GM18907 (cell line): ENCODE measurements at regions not wholly inside any gene's neighbourhood (a gene's known extent, or its start where the extent isn't known, plus 50 kb on each side); places are given as distances from the start of the nearest gene placed in this dataset.
"Not testable (repeated sequence)": the region's sequence is repeated elsewhere in the genome, so short reads cannot be mapped to it uniquely, and the experiment has no call there.

Experiments
- ATAC-seq: cut with Tn5 transposase; IDR thresholded peaks from one replicate; pipeline ENCODE4 v1.9.1; 2021; ENCODE audit warnings: mild to moderate bottlenecking, moderate library complexity; ENCODE audit not compliant: unreplicated experiment

DNA sequence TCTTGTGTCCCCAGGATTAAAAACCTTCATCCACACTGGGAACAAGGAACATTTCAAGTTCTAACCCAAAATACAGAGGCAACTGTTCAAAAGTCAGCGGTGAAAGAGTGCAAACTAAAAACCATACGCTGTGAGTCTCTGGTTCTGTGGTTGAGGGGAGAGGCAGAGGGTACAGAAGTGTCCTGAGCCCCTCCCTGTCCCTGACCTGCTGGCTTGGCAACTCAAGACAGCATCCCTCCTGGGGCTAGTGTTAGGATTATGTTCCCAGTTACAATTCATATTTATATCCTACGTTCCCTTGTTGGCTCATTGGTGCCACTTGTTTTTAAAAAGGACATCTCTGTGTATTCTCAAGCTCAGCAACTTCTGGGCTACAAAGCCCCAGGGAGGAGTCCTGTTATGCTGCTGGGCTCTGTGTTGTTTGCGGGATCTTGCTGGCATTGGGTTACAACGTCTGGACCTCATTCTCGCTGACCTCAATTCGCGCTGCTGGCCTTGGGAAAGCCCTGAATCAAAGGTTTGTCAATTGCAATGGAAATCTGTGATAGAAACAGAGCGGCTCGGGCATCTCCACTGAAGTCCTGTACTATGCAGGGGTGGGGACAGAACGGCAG lies 420.8 kb downstream of the FUT8 start:
- no peak for ATAC-seq

DNA sequence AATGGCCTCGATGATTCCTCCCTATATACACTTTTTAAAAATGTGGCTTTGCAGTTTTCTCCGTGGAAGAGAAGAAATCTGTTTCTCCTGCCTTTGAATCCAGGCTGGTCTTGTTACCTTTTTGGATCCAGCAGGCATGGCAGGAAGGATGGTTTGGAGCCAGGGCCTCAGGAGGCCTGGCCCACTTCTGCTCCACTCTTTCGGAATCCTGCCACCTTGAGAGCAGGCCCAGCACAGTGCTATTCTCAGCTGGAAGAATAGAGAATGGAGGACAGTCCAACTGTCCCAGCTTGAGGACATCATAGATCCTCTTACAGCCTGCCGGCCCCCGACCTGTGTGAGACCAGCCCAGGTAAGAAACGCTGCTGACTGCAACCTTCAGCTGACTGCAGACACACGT lies 421.5 kb downstream of the FUT8 start:
- no peak for ATAC-seq

DNA sequence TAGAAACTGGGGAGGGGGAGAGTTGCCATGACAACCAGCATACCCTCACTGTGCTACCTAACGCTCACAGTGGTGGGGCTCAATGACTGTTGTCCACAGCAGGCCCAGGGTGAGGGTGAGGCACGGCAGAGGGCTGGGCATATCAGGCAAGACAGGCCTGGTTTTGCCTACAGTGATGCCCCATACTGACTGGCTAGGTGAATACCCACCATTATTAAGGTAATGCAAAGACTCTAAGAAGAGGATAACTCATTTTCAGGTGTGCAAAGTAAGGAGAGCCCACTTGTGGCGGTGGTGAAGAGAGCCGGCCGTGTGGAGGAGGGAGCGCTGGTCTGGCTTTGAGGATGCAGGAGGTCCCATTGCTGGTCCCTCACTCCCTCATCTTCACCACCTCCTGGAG lies 422.3 kb downstream of the FUT8 start:
- no peak for ATAC-seq

DNA sequence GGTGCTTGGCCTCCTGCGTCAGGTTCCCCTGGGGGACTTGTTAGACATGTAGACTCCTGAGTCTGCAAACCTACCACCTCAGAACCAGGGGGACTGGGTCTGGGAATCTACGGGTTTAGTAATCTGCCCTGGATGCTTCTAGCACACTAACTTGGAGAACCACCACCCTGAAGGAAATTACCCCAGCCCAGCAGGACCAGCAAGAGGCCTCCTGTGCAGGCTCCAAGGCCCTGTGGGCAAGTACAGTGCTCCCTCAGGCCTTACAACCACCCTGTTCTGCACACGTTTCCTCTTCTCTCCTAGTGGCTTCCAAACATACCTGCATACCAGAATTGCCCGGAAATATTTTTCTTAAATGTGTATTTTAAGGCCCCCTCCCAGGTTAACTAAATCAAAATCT lies 423.0 kb downstream of the FUT8 start:
- ATAC-seq: no peak

DNA sequence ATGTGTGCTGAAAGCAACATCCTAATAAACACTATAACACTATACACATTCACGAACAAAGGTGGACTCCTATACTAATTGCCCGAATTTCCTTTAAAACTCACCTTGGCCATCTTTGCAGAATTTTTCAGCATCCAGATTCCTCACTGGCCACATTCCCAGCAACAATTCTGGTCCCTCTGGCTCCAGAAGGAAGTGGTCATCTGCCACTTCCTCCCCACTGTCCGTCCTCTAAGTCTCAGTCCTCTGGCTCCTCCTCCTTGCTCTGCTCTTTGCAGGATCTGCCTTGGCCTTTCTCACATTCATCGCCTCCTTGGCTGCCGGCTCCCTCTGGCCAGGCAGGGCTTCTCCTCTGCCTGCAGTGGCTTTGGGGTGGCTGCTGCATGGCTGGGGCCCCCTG lies 426.0 kb downstream of the FUT8 start:
- ATAC-seq: no peak

DNA sequence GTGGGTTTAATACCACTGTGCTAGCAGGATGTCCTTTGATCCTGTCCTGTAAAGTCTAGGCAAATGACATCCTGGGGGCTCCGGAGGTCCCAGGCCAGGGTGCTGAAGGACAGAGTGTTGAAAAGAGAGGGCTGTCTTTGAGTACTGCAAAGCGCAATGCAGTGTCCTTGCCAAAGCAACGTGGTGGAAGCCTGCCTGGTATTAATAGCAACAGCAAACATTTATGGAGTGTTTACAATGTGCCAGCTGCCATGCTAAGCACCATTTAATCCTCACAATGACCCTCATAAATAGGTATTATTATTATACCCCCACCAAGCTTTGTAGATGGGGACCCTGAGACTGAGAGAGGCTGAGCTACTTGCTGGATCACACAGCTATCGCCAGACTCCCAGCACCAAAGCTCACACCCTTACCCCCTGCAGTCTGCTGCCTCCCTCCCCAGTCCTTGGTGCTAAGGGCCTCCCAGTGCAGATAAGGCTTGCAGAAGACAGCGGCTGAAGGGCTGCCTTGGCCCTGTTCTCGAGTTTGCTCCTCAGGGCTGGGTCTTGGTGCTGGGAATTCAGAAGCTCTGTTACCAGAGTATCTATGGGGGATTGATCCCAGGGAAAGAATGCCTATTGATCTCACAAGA lies 427.7 kb downstream of the FUT8 start:
- no peak for ATAC-seq

DNA sequence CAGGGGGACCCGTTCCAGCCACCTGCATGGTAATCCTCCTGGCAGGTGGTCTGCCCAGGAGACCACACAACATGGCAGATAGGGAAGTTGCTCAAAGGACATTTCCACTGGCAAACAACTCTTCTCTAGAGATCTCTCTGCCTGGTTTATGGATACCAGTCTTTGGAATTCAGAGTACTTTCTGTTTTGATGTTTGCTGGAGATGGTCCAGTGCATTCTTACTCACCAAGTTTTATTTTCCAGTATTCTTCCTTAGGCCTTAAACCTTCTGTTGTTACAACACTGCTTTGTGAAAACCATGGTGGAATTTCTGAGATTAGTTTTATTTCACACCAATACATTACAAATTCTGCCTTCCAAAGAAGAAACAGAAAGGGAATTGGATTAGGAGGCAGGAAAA lies 428.3 kb downstream of the FUT8 start:
- no peak for ATAC-seq

DNA sequence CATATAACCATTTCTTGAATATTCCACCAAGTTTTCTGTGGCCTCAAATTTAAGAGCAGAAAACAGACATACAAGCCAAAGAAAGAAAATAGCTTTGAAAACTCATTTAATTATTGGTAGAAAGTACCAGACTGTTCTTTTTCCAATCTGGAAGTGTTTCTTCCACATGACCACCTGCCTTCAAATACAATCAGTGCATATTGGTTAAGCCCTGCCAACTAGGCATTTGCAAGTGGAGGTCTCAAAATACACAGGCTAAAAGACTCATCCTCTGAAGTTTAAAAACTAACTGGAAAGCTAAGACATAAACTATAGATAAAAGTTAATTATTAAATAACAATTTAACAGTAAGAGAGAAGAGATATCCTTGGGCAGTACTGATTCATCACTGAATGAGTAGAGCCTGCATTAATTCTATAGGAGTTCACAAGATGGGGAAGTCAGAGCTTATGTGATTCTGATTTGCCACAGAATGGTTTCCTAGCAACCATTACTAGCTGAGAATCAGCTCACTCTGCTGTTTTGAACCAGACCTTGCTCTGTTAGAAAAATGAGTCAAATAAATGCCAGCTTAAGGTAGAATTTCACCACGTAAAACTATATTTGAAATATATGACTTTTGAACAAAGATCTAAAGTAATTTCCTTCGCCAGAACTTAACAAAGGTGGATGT lies 433.8 kb downstream of the FUT8 start:
- no peak for ATAC-seq

DNA sequence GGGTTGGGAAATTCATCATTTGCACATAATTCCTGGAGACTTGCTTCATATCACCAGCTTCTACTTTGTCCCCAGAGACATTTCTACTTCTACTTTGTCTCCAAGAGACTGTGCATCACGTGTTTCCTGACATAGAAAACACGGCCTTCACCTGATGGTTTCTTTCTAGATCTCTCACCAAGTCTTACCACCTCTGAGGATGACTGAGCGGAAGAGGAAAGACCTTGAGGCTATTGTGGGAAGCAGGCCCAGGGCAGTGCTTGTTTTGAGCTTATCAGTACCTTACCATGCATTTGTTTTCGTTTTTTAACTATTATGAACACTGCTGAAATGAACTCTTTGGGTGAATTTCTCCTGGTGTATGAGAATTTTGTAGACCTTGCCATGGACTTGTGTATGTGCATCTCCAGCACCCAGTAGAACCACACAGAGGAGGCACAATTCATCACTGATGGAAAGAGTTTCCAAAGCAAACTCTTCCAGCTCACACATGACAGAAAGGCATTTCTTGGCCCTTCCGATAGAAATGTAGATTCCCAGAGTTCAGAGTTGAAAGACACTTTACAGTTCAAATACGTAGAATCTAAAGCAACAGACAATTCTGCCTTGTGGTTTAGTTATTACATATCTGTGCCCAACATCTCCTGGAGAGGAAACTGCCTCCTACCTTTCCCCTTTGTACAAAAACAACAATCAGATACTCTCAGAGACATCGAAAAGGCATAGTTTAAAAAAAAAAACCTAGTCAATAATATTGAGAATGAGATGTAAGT lies 434.7 kb downstream of the FUT8 start:
- peak; percentile 82 for ATAC-seq

DNA sequence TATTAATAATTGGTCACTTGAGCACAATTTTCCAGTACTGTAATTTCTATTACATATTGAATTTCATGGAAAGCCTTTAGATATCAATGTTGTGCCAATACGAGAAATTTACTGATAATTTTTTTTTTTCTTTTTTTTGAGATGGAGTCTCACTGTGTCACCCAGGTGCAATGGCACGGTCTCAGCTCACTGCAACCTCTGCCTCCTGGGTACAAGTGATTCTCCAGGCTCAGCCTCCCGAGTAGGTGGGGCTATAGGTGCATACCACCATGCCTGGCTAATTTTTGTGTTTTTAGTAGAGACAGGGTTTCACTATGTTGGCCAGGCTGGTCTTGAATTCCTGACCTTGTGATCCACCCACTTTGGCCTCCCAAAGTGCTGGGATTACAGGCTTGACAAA lies 435.4 kb downstream of the FUT8 start:
- ATAC-seq: not testable (repeated sequence)

DNA sequence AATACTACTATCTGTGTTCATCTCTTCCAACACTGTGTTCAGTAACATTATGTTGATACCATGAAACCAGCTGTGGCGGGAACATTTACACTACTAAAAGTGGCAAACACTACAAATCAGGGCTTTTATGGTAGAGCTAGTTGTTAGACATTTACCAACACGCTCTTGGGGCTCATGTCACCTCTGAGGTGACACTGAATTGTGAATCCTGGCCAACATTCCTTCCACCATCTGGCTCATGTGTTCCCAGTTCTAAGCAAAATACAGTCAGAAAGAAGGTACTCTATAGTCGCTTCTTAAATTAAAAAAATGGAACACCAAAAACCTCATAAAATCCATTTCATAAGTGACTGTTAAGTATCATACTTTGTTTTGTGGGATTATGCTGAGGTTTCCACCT lies 436.6 kb downstream of the FUT8 start:
- ATAC-seq: no peak

DNA sequence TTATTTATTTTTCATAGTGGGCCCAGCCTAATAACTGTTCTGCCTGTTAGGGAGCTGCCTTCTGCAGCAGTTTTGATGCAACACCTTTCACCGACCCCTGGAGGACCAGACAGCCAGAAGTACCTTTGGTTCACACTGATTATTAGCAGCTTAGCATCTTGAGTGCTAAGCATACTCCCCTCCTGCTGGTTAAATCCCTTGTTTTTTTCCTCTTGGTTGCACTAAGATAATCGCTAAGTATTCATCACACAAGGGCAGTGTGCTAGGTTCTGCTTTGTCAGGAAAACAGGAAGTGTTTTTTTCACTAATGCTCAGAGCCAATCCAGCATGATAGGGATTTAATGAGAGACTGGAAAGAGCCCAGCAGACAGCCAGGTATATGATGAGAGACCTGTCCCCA lies 437.0 kb downstream of the FUT8 start:
- no peak for ATAC-seq

DNA sequence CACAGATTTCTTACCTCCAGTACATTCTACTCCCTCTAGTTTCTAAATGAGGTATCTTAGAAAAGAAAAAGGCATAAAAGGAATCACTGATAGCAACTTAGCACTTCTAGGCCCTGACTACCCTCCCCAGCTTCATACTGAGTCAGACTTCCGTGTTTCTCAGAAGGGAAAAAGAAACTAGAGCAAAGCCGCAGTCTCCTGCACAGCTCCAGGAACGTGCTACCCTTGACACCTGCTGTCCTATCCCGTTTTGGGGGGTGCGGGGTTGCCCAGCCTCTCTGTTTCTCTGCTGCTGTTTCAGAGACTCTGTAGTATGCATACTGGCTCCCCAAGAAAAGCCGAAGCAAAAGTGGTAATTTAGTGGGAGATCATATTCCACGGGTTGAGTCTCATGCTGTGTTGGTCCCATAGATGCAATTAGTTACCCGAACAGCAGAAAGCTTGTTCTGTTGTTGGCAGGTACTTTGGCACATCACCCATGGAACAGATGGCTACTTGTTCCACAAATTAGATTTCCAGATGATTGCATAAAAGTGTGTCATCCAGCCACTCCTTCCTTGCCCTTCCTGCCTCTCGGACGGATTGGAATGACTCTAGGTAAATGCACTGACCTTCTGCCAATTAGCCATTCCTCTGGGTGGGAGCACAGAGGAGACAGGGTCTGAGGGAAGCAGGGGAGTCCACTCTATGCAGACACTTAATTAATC lies 438.1 kb downstream of the FUT8 start:
- ATAC-seq: no peak

DNA sequence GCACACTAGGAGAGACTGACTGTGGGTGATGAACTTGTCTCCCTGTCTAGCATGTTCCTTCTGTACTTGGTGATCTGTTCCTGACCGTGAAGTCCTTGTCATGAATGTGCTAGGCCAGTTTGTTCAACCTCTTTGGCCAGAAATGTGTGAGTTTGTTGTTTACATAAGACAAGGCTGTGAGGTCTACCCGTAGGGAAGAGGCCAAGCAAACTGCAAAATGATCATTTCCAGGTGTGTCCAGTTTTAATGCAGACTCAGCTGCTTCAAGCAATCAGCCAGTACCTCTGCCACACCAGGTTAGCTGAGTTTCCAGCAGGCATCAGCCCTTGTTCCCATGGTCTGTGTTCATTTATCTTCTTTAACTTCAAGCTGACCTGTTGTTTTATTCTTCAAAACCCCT lies 440.2 kb downstream of the FUT8 start:
- no peak for ATAC-seq

DNA sequence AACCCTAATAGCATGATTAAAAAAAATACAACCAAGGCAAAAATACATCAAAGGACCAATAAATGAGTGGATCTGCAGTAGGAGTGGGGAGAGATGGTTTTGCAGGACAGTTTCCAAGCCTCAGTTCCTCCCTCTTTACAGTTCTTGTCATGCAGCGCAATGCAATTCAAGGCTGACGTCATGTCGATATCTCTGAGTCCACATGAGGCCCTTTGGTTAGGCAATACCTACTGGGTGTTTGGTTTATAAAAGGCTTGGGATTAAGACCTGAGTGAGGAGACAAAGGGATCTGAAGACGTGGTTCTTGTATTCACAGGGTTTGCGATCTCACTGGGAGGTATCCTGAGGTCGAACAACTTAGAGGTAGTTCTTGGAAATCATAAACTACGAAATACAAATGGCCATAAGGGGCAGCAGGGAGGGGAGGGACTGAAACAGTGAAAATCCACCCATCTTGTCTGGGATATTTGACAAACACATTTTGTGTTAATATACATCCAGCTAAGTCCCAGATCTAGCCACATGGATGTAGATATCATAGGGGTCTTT lies 441.0 kb downstream of the FUT8 start:
- no peak for ATAC-seq

DNA sequence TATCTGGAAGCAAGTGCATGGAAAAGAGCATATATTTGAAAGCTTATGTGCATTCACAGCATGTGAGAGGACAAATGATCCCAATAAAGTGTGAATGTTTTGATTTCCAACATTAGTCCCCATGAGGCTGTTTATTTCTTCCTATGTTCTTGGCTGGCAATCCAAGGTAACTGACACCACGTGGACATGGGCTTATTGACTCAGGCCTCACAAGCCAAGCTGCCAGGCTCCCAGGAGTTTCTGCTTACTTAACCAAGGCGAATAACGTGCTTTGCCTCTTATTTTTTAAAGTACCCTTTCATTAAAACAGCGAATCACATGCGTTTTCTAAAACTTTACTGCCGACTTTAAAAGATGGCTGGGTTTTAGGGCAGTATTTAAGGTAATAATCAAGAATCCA lies 441.7 kb downstream of the FUT8 start:
- ATAC-seq: no peak

DNA sequence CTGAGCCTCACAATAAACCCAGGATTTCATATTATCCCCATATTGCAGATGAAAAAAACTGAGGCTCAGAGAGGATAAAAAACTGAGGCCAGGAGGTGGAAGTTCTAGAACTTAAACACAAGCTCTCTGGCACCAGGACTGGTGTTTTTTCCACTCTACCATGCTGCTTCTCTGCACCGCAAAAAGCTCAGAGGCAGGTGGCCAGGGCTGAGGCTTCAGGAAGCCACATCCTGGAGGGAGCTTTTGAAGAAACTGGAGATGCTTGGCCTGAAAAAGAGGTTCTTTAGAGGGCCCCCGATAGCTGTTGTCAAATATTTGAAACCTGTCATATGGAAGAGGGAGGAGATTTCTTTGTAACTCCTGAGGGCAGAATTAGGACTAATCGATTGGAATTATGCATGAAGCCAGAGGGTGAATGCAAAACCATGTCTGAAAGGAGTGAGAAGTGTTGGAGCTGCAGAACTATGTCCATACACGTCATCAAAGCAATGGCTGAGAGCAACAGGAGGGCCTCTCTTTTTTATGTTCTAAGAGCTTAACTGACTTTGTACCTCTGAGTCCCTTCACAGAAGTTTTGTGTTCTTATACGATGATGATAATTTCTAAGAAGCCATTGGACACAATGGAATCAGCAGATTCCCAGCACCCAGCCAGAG lies 448.6 kb downstream of the FUT8 start:
- ATAC-seq: no peak

DNA sequence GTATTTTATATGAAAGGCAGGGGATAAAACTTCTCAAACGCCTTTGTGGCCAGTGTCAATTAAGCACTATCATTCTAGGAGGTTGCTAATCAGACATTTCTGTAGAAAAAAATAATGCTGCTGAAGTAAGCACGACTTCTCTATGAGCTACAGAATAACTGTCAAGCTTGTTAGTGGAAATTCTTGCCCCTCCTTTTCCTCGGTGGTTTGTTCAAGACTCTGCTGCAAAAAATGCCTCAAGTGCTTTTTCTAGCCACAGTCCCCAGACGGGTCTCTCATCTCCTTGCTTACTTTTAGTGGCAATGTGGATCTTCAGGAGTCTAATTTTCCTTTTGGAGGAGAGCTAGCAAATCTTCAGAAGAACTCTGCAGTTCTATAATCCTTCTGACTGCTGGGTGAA lies 452.0 kb downstream of the FUT8 start:
- ATAC-seq: no peak

DNA sequence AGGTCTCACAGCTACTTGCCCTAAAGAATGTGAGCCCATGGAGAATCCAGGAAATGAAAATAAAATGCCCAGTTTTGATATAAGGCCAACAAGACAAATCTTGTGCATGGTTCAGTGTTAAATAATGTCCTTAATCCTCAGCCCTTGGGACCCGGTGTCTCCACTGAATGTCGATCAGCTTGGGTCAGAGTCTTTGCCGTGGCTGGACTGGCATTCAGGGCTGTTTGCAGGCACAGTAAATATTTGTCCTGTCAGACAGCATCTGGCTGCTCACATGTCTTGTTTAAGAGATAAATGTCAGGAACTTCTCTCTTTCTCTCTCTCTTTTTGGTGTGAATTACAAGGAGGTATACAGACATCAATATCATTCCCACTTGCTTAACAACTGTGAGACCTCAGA lies 452.5 kb downstream of the FUT8 start:
- ATAC-seq: no peak

DNA sequence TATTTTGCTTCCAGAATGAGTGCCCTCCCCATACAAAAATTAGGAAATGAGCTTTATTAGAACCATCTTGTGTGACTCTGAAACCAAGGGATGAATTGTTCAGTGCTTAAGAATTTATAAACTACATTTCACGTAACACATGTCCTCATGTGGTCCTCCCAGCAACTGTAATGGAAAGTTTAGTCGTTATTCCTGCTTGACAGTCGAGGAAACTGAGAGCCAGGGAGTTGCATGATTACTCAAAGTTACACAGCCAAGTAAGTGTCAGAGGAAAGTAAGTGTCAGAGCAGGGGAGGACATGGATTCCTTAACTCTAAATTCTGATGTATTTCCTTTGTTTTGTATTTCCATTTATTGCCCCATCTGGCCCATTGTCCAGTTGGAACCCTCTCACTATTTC lies 453.9 kb downstream of the FUT8 start:
- no peak for ATAC-seq
